Right atrium auricular region (tissue), 2 donors: ENCODE measurements at regions not wholly inside any gene's neighbourhood (a gene's known extent, or its start where the extent isn't known, plus 50 kb on each side); places are given as distances from the start of the nearest gene placed in this dataset.

Experiments used
- DNase-seq: peaks from one replicate; pipeline ENCODE4 v3.0.0-alpha.2; 2019; ENCODE audit warnings: low spot score
- H3K27ac ChIP-seq, 2 donors: fragments of 200-600 bp; sonication (generic); 1 replicate in 1 of 2; 2 replicates in 1 of 2; pipeline ENCODE4 v1.5.1; 2016 to 2019
- H3K27me3 ChIP-seq, 2 donors: fragments of 200-600 bp; sonication (generic); one replicate each; pipeline versions ENCODE4 v1.5.1 to v1.6.0; 2017 to 2019
- H3K36me3 ChIP-seq: fragments of 200-600 bp; sonication (generic); one replicate; pipeline ENCODE4 v1.5.1; 2016
- H3K4me1 ChIP-seq, 2 donors: fragments of 200-600 bp; sonication (generic); one replicate each; pipeline versions ENCODE4 v1.5.1 to v1.6.0; 2017 to 2019
- H3K4me3 ChIP-seq, 2 donors: fragments of 200-600 bp; sonication (generic); 1 replicate in 1 of 2; 2 replicates in 1 of 2; pipeline ENCODE4 v1.5.1; 2017 to 2019; ENCODE audit warnings: mild to moderate bottlenecking in 1 of 2, moderate library complexity in 1 of 2
- H3K9me3 ChIP-seq, 2 donors: fragments of 200-600 bp; sonication (generic); one replicate each; pipeline ENCODE4 v1.5.1; 2019
- TF ChIP-seq, protein P1 (sequence below), 2 donors: fragments of 200-600 bp; sonication (generic); IDR thresholded peaks; one replicate each; pipeline ENCODE4 v1.5.1; 2019; ENCODE audit warnings: antibody characterized with exemption in 2 of 2

- Histone ChIP-seq H3K27me3 (no peaks in the 10 kb centered on the region), H3K4me1 (no peaks in the 10 kb centered on the region), H3K36me3 (no peaks in the 10 kb centered on the region), H3K27ac (no peak overlapping the region), H3K9me3 (no peaks in the 10 kb centered on the region), H3K4me3 (no peak overlapping the region)
- TF ChIP-seq, protein P1, sequence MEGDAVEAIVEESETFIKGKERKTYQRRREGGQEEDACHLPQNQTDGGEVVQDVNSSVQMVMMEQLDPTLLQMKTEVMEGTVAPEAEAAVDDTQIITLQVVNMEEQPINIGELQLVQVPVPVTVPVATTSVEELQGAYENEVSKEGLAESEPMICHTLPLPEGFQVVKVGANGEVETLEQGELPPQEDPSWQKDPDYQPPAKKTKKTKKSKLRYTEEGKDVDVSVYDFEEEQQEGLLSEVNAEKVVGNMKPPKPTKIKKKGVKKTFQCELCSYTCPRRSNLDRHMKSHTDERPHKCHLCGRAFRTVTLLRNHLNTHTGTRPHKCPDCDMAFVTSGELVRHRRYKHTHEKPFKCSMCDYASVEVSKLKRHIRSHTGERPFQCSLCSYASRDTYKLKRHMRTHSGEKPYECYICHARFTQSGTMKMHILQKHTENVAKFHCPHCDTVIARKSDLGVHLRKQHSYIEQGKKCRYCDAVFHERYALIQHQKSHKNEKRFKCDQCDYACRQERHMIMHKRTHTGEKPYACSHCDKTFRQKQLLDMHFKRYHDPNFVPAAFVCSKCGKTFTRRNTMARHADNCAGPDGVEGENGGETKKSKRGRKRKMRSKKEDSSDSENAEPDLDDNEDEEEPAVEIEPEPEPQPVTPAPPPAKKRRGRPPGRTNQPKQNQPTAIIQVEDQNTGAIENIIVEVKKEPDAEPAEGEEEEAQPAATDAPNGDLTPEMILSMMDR (IDR thresholded peaks at IDR 0.05), result no peak
- DNase-seq, result no peak
These were observed 214.5 kb upstream of the IGFBP3 start for GRCh38 chr7:46135557-46135956.

DNA sequence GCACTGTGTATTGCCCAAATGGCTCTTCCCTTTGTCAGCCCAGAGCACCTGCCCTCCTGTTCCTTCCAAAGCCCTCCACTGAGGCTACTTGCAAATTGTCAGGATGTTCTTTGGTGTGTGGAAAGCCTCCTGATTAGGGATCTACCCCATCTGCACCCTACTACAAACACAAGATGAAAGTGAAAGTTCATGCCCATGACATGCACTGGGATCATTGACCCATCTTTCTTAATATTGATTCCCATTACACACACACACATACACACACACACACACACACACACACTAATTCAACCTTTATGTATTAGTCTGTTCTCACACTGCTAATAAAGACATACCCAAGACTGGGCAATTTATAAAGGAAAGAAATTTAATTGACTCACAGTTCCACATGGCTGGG, 213.7 kb upstream of the IGFBP3 start:
- no peaks in the 10 kb centered on the region for H3K27me3 ChIP-seq
- TF ChIP-seq, protein P1 (IDR thresholded peaks at IDR 0.05), result no peak

DNA sequence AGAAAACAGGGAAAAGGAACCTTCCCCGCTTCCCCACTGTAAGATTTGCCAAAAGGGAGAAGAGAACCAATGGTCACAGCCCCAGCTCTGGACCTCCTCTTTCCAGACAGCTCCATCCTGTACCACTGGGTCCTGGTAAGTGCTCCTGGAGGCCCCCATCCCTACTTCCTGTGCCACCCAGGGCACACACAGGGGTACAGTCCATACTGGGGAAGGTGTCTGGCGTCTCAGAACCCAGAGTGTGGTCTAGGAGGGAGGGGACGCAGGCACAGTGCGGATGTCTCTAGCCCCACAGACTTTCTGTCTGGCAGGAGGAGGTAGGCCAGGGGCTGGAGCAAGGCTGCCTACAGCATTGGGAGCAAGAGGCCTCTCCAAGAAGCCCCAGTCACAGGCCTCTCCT, 213.3 kb upstream of the IGFBP3 start:
- no peak overlapping the region for H3K4me3 ChIP-seq
- H3K27me3 ChIP-seq, result no peaks in the 10 kb centered on the region
- H3K9me3 ChIP-seq, result no peaks in the 10 kb centered on the region
- TF ChIP-seq, protein P1 (IDR thresholded peaks at IDR 0.05), result no peak
- DNase-seq, result no peak
- H3K36me3 ChIP-seq, result no peaks in the 10 kb centered on the region
- no peak overlapping the region for H3K27ac ChIP-seq
- no peaks in the 10 kb centered on the region for H3K4me1 ChIP-seq

More for the DNA sequence above, 213.7 kb upstream of the IGFBP3 start:
- no peak for DNase-seq
- H3K36me3 ChIP-seq, result no peaks in the 10 kb centered on the region
- no peaks in the 10 kb centered on the region for H3K4me1 ChIP-seq
- no peak overlapping the region for H3K4me3 ChIP-seq
- H3K27ac ChIP-seq, result no peak overlapping the region
- H3K9me3 ChIP-seq, result no peaks in the 10 kb centered on the region

DNA sequence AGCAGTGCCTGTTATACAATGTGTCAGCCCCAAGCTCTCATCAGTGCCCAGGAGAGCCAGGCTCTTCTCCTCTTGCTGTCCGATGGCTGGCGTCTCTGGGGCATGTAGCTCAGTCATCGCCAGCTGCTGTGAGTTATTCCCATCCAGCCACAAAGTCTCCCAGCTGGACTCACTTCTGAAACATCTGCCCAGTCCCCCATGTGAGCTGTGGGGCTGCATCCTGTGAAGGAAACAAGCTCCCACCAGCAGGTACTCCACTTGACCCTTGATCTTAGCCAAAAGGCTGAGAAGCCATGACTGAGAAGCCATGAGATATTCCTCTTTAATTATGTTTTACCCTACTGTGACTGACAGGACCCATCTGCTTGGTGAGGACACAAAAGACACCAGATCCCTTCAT, 212.7 kb upstream of the IGFBP3 start:
- H3K27me3 ChIP-seq, result no peaks in the 10 kb centered on the region
- no peak overlapping the region for H3K4me3 ChIP-seq
- H3K9me3 ChIP-seq, result no peaks in the 10 kb centered on the region
- H3K4me1 ChIP-seq, result no peaks in the 10 kb centered on the region
- H3K36me3 ChIP-seq, result no peaks in the 10 kb centered on the region
- no peak for DNase-seq
- H3K27ac ChIP-seq, result no peak overlapping the region
- TF ChIP-seq, protein P1 (IDR thresholded peaks at IDR 0.05), result no peak

GRCh38 chr7:46133072-46133471, 212.0 kb upstream of the IGFBP3 start:
- no peaks in the 10 kb centered on the region for H3K36me3 ChIP-seq
- H3K27ac ChIP-seq, result no peak overlapping the region
- no peak for DNase-seq
- no peaks in the 10 kb centered on the region for H3K9me3 ChIP-seq
- TF ChIP-seq, protein P1 (IDR thresholded peaks at IDR 0.05), result no peak
- H3K4me1 ChIP-seq, result no peaks in the 10 kb centered on the region
- H3K4me3 ChIP-seq, result no peak overlapping the region
- H3K27me3 ChIP-seq, result no peaks in the 10 kb centered on the region
